ENCODE measurements at regions not wholly inside any gene's neighbourhood (a gene's known extent, or its start where the extent isn't known, plus 50 kb on each side); places are given as distances from the start of the nearest gene placed in this dataset.
"Not testable (repeated sequence)": the region's sequence is repeated elsewhere in the genome, so short reads cannot be mapped to it uniquely, and the experiment has no call there.

DNA sequence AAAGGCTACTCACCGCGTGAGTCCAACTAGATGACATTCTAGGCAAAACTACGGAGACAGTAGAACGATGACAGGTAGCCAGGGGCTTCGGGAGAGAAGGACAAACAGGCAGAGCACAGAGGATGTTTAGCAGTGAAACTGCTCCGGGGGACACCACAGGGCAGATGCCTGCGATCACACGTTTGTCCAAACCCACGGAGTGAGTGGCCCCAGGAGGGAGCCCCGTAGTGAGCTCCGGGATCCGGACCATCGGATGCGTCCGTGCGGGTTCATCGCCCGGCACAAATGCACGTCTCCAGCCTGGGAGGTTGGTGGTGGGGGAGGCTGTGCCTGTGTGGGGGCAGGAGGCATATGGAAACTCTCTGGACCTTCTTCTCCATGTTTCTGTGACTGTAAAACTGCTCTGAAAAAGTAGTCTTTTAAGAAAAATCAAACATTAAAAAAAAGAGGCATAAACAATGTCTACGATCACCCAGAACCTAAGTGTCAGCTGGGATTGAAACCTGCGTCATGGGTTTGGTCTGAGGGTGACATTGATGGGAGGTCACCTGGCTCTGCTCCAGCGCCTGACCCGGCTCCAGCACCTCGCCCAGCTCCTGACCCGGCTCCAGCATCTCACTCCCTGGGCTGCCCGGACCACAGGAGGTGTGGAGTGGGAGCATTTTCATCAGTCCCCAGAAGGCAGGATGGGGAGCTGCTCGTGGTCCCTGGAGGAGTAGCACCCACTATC lies 83.0 kb upstream of the CTDP1 start:
- no peak for DNase-seq

DNA sequence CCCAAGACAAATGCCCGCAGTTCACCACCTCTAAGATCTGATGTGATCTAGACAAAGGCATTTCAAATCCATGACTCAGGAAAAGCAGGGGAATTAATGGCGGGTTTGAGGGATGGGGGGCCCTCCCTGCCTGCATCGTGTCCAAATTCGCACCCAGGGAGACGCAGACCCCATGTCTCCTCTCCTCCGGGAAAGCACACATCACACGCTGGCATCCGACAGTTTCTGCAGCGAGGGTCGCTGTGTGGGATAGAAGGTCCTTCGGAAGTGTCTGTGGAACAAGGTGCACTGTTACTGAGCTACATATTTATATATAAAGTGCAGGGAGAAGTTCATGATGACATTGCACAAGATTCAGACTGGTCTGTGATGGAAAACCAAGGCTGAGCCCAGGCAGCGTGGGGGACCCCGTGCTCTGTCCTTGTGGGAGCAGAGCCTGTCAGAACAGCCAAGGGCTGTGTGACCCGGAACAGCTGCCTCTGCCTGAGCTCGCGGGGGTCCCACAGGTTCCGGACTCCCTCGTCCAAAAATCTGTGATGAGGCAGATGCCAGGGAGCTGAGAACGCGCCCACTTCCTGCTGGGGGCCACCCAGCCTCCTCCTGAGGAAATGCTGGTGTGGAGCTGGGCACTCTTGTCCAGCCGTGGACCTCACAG lies 82.3 kb upstream of the CTDP1 start:
- no peak for DNase-seq

DNA sequence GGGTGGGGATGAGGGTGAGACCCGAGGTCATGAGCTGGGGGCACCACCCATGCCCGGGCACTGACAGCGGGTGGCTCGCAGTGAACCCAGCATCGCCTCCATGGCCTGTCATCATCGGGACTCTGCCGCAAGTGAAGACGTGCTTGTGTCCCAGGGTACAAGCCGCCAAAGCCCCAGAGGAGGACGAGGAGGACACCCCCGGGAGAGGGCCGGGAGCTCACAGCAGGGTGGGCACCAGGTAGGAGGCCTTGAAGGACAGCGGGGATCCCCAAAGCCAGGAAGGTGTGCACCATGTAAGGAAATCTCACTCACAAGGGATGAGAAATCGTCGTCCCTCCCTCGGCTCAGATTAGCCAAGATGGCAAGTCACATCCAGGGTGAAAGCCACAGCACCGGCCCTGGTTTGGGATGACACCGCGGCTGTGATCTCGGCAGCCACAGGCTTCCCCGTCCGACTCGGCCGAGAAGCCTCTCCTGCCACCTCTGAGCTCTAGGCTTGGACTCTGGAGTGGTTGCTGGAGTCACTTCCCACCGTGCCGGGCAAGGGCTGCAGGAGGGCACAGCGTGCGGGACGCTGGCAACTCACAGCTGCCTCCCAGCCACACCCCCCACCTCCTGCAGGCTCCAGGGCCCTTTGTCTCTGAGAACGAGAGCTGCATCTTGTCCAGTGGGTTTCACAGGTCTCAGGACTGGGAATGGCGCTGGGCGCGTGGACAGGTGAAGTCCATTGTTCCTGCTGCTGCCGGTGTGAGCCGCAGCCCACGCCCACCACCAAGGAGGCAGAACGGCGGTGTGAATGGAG lies 81.6 kb upstream of the CTDP1 start:
- DNase-seq, result peak; percentile 8

DNA sequence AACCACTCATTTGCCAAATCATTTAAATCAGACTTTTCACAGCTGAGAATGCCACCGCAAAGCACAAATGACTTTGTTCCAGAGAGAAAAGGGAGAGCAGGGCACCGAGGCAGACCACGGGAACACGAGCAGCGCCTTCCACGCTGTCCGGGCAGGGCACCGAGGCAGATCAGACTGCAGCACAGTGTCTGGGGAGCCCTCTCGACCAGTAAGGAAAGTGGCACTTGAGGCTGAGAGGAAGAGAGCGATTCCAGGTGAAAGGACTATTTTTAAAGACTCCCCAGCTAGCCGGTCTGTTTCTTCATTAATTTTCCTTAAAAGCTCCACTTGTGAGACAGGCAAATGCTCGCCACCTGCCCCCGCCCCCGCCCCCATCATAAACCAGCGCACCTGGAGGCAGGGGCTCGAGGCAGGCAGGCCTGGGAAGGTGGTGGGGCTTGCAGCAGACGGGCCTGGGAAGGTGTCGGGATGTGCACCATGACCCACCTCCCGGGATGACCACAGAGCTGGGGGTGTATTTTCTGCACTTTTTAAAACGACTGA lies 80.9 kb upstream of the CTDP1 start:
- DNase-seq, result no peak

DNA sequence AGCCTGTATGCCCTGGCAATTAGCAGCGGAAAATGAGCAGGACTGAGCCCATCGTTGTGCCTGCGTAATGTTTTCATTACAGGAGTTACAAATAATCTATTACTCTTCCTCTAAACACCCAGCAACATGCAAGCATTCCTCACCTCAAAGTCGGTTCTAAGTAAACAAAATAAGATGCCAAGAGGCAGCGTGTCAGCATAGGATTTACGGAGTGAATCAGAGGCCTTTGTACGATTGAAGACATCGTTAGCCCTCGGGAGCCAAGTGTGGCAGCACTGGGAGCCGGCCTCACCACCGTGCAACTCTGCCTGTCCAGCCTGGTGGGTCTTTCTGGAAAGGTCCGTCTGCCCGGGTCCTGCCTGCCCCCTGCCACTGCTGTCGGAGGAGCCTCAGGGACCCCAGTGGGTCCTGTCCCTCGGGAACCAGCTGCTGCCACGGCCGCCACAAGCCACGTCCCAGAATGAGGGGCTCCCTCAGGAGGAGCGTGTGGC lies 80.1 kb upstream of the CTDP1 start:
- DNase-seq, result no peak

DNA sequence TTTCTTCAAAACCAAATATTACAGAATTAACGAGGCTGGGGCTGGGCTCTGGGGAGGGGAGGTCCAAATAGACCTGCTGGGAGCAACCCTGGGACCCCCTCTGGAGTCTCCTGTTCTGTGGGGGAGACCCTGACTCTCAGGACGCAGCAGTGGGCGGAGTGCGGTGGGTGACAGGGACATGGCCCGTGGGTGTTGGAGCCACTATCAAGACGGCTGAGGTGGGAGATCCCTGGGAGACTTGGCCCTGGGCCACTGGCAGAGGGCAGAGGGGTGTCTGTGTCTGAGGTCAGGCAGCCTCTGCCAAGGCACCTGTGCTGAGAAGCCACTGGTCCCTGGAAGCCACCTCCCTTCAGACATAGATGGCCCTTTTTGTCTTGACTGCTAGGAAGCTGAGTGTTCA lies 79.5 kb upstream of the CTDP1 start:
- DNase-seq, result peak; percentile 6

DNA sequence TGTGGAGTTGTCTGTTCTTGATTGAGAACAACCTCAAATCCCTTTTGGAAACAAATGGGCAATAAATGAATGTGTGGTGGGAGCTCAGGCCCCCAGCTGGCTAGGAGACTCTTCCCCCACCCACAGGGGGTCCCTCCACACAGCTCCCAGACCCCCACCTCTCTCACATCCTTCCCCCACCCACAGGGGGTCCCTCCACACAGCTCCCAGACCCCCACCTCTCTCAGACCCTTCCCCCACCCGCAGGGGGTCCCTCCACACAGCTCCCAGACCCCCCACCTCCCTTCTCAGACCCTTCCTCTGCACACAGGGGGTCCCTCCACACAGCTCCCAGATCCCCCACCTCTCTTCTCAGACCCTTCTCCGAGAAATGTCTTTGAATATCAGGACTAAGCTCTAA lies 79.0 kb upstream of the CTDP1 start:
- no peak for DNase-seq

DNA sequence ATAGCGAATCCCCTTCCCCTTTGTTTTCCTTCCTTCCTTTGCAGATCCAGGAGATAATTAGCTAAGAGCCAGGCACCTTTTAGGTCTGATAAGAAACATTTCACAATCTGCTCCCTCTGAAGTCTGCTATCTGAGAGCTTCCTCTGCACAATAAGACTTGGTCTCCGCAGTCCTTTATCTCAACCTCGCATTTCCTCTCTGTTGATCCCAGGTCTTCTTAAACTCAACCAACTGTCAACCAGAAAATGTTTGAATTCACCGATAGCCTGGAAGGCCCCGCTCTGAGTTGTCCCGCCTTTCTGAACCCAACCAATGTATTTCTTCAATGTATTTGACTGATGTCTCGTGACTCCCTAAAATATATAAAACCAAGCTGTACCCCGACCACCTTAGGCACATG lies 78.4 kb upstream of the CTDP1 start:
- no peak for DNase-seq

DNA sequence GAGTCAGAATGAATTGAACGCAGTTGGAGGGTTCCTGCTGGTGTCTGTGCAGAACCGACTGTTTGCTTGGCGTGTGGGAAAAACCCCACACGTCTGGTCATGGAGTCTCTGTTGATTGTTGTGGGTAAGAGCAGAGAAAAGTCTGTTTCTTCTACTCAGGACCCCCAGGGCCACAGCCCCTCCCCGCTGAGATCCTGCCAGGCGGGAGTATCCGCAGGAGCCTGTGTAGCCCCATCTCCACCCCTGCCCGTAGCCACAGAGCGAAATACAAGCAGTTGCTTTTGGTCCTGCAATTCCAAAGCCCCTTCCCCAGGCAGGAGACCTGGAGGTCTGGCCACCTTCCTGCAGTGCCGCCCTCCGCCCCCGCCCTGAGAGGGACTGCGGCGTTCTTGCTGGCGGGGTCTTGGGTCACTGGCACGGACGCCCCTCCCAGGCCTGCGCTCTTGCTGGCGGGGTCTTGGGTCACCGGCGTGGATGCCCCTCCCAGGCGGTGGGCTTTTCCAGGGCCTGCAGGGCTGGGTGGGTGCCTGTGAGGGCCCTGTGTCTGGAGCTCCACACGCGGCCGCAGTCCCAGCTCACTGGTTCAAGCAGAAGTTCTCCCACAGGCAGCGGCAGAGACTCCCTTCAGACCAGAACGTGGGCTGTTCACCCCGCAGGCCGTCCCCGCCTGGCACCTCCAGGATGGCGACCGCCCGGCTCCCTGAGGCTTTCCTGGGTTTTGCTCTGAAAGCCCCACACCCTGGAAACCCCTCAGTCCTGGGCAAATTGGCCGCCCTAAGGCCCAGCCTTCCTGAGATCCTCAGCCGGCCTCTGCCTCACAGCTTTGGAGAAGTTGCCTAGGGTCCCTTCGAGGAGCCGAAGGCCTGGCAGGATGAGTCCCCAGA lies 76.0 kb upstream of the CTDP1 start:
- DNase-seq, result no peak

DNA sequence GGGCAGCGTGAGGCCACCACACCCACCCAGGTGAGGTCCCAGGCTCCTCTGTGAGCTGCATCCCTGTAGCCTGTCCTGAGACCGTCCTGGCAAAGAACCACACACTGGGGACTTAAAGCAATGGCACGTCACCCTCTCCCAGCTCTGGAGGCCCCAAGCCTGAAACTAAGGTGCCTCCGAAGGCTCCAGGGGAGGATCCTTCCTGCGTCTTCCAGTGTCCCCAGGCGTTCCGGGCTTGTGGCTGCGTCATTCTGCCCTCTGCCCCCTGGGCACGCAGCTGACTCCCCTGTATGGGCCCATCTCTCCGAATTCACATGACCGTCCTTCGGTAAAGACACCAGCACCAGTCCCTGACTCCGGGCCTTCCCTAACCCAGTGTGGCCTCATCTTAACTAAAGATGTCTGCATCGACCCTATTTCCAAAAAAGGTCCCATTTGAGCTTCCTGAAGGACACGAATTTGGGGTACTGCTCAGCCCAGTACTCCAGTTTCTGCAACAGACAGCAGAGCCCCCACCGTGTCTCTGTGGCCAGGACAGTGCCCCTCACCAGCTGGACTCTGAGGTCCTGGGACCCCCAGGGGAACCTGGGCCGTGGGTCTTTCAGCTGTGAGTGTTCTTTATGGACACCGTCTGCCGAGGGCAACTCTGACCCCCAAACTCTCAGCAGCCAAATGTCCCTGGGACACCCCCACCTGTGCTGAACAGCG lies 75.2 kb upstream of the CTDP1 start:
- no peak for DNase-seq

DNA sequence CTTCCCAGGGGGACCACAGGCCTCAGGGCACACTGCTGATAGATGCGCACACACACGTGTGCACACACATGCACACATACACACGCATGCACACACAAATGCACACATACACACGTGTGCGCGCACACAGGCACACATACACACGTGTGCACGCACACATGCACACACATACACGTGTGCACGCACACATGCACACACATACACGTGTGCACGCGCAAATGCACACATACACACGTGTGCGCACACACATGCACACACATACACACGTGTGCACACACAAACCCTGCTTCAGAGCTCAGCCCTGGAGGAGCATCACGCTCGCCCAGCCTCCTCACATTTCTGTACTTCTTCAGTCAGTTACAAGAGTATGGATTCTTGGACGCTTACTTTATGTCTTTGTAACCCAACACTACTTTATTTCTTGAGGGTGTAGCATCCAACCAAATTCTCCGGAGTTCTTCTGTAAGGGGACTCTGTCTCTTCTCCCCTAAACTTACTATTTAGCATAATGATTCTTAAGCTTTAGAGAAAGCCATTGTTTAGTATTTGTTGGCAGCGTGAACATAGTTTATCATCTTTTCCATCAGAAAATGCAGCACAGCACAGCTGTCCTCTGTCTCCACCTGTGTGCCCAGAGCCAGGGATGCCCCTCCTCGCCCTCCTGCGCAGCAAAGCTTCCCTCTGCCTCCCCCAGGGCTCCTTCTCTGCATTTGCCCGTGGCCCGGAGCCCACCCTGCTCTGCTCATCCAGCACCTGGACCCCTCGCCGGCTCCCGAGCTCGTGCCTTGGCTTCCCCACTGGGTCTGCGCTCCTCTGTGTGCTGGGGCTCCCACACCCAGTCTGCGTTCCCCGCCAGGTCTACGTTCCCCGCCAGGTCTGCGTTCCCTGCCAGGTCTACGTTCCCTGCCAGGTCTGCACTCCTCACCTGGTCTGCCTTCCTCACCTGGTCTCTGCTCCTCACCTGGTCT lies 74.4 kb upstream of the CTDP1 start:
- no peak for DNase-seq

DNA sequence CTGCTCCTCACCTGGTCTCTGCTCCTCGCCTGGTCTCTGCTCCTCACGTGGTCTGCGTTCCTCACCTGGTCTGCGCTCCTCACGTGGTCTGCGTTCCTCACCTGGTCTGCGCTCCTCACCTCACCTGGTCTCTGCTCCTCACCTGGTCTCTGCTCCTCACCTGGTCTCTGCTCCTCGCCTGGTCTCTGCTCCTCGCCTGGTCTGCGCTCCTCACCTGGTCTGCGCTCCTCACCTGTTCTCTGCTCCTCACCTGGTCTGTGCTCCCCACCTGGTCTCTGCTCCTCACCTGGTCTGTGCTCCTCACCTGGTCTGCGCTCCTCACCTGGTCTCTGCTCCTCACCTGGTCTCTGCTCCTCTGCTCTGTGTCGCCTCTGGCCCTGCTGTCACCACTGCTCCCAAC lies 73.5 kb upstream of the CTDP1 start:
- DNase-seq, result not testable (repeated sequence)

DNA sequence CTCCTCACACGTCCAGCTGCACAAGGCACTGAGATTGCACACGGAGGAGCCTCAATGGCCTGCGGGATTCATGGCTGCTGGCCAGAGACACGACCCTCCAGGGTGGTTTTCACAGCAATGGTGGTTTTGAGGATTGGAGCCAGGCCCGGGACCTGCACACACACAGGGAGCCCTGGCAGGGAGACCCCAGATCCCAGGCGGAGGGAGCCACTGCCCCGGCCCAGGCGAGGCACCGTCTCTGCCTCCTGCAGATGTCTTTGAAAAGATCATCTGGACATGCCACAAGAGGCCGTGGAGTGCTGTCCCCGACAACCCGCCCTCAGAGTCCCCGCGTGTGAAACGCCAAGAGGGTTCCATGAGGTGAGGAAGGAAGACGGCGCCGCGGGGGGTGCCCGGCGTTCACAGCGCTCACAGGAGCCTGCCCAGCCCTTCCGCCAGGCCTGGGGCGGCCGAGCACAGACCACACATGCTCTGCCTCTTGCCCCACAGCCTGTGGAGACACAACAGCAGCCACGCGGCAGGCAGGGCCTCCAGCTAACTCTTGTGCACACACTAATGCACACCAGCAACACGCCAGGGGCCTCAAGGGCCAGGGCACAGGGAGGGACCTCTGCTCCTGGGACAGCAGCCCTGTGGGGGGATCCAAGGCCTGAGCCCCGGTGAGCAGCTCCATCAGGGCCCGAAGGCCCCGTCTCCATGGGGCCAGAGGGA lies 72.8 kb upstream of the CTDP1 start:
- no peak for DNase-seq

DNA sequence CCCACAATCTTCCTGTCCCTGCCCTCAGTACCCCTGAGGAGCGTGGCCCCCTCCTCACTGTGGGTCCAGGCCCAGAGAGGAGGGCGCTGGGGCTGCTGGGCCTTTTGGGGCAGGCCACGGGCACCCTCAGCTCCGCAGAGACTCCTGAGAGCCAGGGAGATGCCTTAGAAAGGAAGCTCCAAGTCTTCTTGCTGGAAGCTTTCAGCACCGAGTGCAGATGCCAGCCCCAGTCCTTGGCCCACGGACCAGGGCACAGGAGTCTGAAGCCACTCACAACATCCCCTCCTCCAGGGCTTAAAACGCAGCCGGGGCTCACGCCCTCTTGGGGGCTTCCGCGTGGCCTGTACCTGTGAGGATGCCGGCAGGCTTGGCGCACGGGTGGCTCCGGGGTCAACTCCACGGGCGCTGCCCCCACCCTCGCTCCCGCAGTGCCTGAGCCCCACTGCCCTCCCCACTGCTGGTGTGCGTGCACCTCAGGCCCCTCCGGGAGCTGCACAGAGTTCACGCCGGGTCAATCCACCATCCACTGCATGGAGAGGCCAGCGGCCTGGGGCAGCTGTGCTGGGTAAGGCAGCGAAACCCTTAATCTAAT lies 72.1 kb upstream of the CTDP1 start:
- no peak for DNase-seq

DNA sequence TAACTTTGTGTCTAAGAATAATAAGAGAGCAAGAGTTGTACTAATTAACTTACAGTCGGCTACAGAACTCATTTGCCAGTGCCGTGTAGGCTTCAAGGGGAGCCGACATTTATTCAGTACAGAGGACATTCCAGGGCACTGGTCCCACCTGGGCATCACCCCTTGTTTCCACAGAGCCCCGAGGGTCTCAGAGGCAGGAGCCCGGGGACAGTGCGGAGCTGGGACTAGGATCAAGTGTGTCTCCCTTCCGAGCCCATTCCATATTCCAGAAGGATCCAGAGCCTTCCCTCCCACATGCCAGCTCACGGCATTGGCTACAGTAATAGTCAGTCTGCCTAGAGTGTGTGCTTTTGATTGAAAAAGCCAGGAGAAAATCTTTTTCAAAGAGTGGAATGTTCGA lies 71.5 kb upstream of the CTDP1 start:
- no peak for DNase-seq

DNA sequence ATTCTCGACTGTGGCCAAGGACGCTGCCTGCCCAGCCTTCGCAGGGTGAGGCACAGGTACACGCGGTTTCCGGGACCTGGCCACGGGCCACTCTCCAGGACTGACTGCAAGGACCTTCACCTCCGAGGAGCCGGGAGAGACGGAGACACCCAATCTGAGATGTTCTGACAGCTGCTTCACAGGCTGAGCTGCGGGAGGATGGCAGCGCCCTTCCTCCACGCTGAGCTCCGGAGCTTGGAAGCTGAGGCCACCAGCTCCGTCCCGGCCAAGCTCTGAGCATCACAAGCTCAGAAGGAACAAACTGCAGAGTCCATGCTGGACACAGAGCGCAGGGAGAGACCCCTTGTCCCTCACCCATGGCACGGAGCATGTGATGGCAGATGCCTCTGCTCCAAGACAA lies 71.1 kb upstream of the CTDP1 start:
- DNase-seq, result no peak

DNA sequence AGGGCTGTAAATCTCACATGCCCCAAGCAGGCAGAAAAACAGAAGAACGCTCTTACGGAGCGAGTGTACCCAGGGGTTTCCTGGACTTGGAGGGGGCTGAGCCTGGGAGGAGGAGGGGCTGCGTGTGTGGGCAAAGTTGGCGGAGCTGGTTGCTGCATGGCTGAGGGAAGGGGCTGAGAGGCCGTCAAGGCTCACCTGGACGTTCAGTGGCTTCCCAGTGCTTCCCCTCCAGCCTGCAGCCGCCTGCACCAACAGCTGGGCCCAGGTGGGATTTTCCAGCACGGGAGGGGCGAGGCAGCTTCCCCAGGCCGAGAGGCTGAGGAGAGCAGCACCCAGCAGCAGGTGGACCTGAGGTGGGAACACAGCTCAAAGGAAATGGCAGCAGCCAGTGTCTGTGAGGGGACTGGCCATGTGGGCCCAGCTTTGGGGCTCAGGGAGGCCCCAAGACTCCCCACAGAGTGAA lies 70.6 kb upstream of the CTDP1 start:
- DNase-seq, result no peak

DNA sequence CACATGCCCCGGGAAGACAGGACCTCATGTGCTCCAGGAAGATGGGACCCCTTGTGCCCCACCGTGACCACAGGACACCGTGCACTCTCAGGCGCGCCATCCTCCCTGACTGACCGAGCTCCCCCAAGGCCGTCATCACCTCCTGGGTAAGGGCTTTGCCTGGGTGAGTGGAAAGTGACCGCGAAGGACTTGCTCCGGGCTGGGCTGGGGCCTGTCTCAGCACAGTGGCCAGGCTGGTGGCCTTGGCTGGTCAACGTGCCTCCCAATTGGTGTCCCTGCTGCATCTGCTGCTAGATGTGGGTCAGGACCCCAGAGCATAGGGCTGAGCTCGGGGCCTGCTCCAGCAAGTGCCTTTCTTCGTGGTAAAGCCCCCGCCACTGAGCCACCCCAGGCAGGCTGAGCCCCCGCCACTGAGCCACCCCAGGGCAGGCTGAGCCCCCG lies 69.7 kb upstream of the CTDP1 start:
- no peak for DNase-seq

DNA sequence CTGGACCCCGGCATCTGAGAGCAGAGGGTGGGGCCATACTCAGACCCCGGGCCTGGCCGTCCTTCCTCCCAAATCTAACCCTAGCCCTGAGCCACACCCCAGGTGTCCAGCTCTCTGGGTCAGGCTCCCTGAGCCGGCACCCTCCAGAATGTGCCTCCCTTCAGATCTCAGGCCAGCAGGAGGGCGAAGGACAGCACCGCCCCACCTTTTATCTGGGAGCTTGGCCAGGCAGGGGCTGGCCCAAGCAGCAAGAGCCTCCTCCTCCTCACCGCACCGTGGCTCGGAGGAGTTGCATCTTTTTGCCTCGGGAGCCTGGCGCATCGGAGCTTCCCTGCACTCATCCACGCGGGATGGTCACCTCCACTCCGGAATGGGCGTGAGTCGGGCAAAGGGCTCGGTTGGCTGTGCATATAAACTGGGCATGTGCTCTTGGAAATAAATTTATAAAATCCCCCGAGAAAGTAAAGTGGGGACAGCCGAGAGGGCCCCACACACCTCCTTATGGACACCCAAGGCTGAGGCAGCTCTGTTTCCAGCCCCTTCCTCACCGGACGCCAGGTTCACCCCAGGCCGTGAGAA lies 69.1 kb upstream of the CTDP1 start:
- no peak for DNase-seq
